ENCODE measurements at regions not wholly inside any gene's neighbourhood (a gene's known extent, or its start where the extent isn't known, plus 50 kb on each side); places are given as distances from the start of the nearest gene placed in this dataset.
"Not testable (repeated sequence)": the region's sequence is repeated elsewhere in the genome, so short reads cannot be mapped to it uniquely, and the experiment has no call there.

DNA sequence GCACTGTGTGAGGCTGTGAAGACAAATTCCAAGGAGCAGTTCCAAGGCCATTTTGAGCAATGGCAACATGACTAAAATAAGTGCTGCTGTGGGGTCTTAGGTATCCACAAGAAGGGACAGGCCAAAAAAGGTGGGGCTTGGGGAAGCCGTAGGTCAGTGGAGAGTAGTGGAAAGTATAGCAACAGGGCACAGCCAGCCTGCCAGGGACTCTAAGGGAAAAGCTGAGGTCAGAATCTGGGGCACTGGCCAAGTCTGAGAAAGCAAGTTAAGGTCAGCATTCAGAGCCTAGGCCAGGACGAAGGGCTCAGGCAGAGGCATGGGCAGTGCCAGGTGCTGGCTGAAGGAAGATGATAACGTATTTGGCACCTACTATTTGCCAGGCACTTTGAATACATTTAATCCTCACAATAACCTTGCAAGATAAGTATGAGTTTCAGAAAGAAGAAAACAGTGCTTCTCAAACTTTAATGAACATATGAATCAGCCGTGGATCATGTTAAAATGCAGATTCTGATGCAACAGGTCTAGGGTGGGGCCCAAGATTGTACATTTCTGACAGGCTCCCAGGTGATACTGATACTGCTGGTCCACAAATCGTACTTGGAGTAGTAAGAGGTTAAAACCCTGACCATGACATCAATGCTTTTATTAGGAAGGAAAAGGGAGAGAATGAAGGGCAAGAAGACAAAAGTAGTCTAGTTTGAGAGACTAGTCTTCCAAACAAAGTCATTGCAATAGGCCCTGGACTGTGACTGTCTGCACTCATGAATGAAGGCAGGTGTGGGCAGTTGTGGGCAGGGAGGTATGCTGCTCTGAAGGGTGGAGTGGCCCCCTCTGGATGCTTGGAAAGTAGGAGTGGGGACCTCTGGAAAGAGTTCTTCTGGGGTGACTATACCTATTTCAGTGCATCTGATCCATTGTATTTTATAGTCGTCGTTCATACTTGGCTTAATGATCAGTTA lies 106.3 kb upstream of the ANKRD28 start:
- no peaks in the 10 kb centered on the region for H3K4me1 ChIP-seq (ENCODE audit: control insufficient read depth in 1 of 2, insufficient read depth in 2 of 2, low read length in 2 of 2)
- WGBS (ENCODE audit: insufficient coverage), result 84% methylated on average over 2 of the region's 7 CpGs
- intact Hi-C loops (cut with micrococcal nuclease), result no loop called here
- no peaks in the 10 kb centered on the region for H4K20me1 ChIP-seq (ENCODE audit: insufficient read depth, low read length)
- no peak overlapping the region for H3K27ac ChIP-seq (ENCODE audit: low read depth in 1 of 2, low read length in 2 of 2)
- H2AFZ ChIP-seq (ENCODE audit: insufficient read depth, low read depth, low read length, poor library complexity, severe bottlenecking), result no peak overlapping the region
- Mint-ChIP-seq H3K27me3 (ENCODE audit: low read depth in 3 of 3) (no peaks in the 10 kb centered on the region), H3K36me3 (no peaks in the 10 kb centered on the region), H3K9me3 (peaks cover 0 to 5% (median 0%) of the 10 kb centered on the region in 7 donors), H3K4me1 (peaks cover 2% of the 10 kb centered on the region), H3K4me3 (no peak overlapping the region), H3K27ac (peak overlapping the region in 1 of 7 donors; percentile 22)
- H3K36me3 ChIP-seq (replicated peaks in 1 of 2; ENCODE audit: control insufficient read depth in 1 of 2, insufficient read depth in 2 of 2, low read length in 2 of 2), result no peaks in the 10 kb centered on the region
- no peak for DNase-seq
- H3K4me2 ChIP-seq (replicated peaks; ENCODE audit: extremely low read depth, low read length, poor library complexity, severe bottlenecking), result no peak overlapping the region
- TF ChIP-seq CTCF (IDR thresholded peaks at IDR 0.05), result no peak
- H3K9ac ChIP-seq (ENCODE audit: insufficient read depth, low read length, poor library complexity, severe bottlenecking), result no peak overlapping the region
- H3K9me3 ChIP-seq (replicated peaks in 1 of 2; ENCODE audit: control insufficient read depth in 1 of 2, insufficient read depth in 1 of 2, low read length in 2 of 2), result no peaks in the 10 kb centered on the region
- H3K27me3 ChIP-seq (ENCODE audit: control insufficient read depth in 2 of 2, insufficient read depth in 2 of 2, low read length in 2 of 2), result no peaks in the 10 kb centered on the region
- no peaks in the 10 kb centered on the region for H3K79me2 ChIP-seq (ENCODE audit: insufficient read depth, low read length)
- no peak overlapping the region for H3K4me3 ChIP-seq (replicated peaks in 1 of 3; ENCODE audit: low read depth in 2 of 3, low read length in 3 of 3)

- no peaks in the 10 kb centered on the region for H3K36me3 Mint-ChIP-seq
- no peak overlapping the region for H3K27ac Mint-ChIP-seq
- no peak for DNase-seq
- Histone ChIP-seq H3K4me3 (replicated peaks in 1 of 3; ENCODE audit: low read depth in 2 of 3, low read length in 3 of 3) (no peak overlapping the region), H3K9me3 (replicated peaks in 1 of 2; ENCODE audit: control insufficient read depth in 1 of 2, insufficient read depth in 1 of 2, low read length in 2 of 2) (no peaks in the 10 kb centered on the region), H2AFZ (ENCODE audit: insufficient read depth, low read depth, low read length, poor library complexity, severe bottlenecking) (no peak overlapping the region), H3K36me3 (replicated peaks in 1 of 2; ENCODE audit: control insufficient read depth in 1 of 2, insufficient read depth in 2 of 2, low read length in 2 of 2) (no peaks in the 10 kb centered on the region), H4K20me1 (ENCODE audit: insufficient read depth, low read length) (no peaks in the 10 kb centered on the region), H3K27ac (ENCODE audit: low read depth in 1 of 2, low read length in 2 of 2) (no peak overlapping the region), H3K4me1 (ENCODE audit: control insufficient read depth in 1 of 2, insufficient read depth in 2 of 2, low read length in 2 of 2) (no peaks in the 10 kb centered on the region), H3K4me2 (replicated peaks; ENCODE audit: extremely low read depth, low read length, poor library complexity, severe bottlenecking) (no peak overlapping the region), H3K9ac (ENCODE audit: insufficient read depth, low read length, poor library complexity, severe bottlenecking) (no peak overlapping the region), H3K27me3 (ENCODE audit: control insufficient read depth in 2 of 2, insufficient read depth in 2 of 2, low read length in 2 of 2) (no peaks in the 10 kb centered on the region), H3K79me2 (ENCODE audit: insufficient read depth, low read length) (no peaks in the 10 kb centered on the region)
- H3K27me3 Mint-ChIP-seq (ENCODE audit: low read depth in 3 of 3), result no peaks in the 10 kb centered on the region
- WGBS (ENCODE audit: insufficient coverage), result no CpG with 5 or more reads among the region's 1 CpG
- no peaks in the 10 kb centered on the region for H3K4me1 Mint-ChIP-seq
- no peak for TF ChIP-seq CTCF (IDR thresholded peaks at IDR 0.05)
- peaks cover 0 to 6% (median 0%) of the 10 kb centered on the region in 7 donors for H3K9me3 Mint-ChIP-seq
- H3K4me3 Mint-ChIP-seq, result no peak overlapping the region
- intact Hi-C loops (cut with micrococcal nuclease), result no loop called here
These were observed 107.3 kb upstream of the ANKRD28 start for GRCh38 chr3:15905041-15905440.

GRCh38 chr3:15907403-15907802 lies 109.6 kb upstream of the ANKRD28 start:
- DNase-seq; H3K36me3 ChIP-seq (replicated peaks in 1 of 2; ENCODE audit: control insufficient read depth in 1 of 2, insufficient read depth in 2 of 2, low read length in 2 of 2); H3K4me3 ChIP-seq (replicated peaks in 1 of 3; ENCODE audit: low read depth in 2 of 3, low read length in 3 of 3); H3K4me1 ChIP-seq (ENCODE audit: control insufficient read depth in 1 of 2, insufficient read depth in 2 of 2, low read length in 2 of 2); H3K27me3 Mint-ChIP-seq (ENCODE audit: low read depth in 3 of 3); H3K27ac ChIP-seq (ENCODE audit: low read depth in 1 of 2, low read length in 2 of 2); H3K27ac Mint-ChIP-seq; H3K4me2 ChIP-seq (replicated peaks; ENCODE audit: extremely low read depth, low read length, poor library complexity, severe bottlenecking); H2AFZ ChIP-seq (ENCODE audit: insufficient read depth, low read depth, low read length, poor library complexity, severe bottlenecking); H3K9me3 ChIP-seq (replicated peaks in 1 of 2; ENCODE audit: control insufficient read depth in 1 of 2, insufficient read depth in 1 of 2, low read length in 2 of 2); H3K4me3 Mint-ChIP-seq; H3K36me3 Mint-ChIP-seq; H4K20me1 ChIP-seq (ENCODE audit: insufficient read depth, low read length); intact Hi-C loops (cut with micrococcal nuclease); H3K27me3 ChIP-seq (ENCODE audit: control insufficient read depth in 2 of 2, insufficient read depth in 2 of 2, low read length in 2 of 2); H3K9ac ChIP-seq (ENCODE audit: insufficient read depth, low read length, poor library complexity, severe bottlenecking); H3K79me2 ChIP-seq (ENCODE audit: insufficient read depth, low read length); H3K4me1 Mint-ChIP-seq: not testable (repeated sequence)
- WGBS (ENCODE audit: insufficient coverage), result no CpG with 5 or more reads among the region's 5 CpGs
- H3K9me3 Mint-ChIP-seq, result peaks cover 4 to 15% (median 8%) of the 10 kb centered on the region in 7 donors

Measured in CD14-positive monocyte (primary cell).